B cell (primary cell): ENCODE measurements at regions not wholly inside any gene's neighbourhood (a gene's known extent, or its start where the extent isn't known, plus 50 kb on each side); places are given as distances from the start of the nearest gene placed in this dataset.

Experiments used
- EZH2 ChIP-seq: IDR thresholded peaks from 2 replicates; pipeline ENCODE4 v1.6.1; 2012; ENCODE audit warnings: borderline replicate concordance, low read depth, mild to moderate bottlenecking, moderate library complexity, low read length; ENCODE audit not compliant: insufficient read depth, poor library complexity, severe bottlenecking
- TF ChIP-seq, protein P1 (sequence below): fragments of 200-600 bp; IDR thresholded peaks from one replicate; pipeline ENCODE4 v1.8.0; 2022; ENCODE audit warnings: antibody characterized with exemption, mild to moderate bottlenecking

DNA sequence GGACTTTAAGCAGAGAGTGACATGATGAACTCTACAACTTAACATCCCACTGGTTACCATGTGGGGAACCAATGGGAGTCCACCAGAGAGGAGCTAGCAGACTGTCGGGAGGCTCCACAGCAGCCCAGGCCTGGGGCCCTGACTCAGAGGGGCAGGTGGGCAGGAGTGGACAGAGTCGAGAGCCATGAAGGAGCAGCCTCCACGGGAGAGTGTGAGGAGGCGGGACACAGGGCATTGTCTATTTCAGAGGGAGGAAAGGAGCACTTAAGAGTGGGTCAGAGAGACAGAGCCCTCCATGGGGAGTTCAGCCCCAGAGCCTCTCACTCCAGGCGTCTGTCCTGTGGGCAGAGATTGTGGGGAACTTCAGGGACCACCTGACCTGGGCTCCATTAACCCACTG lies 118.7 kb downstream of the CYP26B1 start:
- TF ChIP-seq, protein P1, sequence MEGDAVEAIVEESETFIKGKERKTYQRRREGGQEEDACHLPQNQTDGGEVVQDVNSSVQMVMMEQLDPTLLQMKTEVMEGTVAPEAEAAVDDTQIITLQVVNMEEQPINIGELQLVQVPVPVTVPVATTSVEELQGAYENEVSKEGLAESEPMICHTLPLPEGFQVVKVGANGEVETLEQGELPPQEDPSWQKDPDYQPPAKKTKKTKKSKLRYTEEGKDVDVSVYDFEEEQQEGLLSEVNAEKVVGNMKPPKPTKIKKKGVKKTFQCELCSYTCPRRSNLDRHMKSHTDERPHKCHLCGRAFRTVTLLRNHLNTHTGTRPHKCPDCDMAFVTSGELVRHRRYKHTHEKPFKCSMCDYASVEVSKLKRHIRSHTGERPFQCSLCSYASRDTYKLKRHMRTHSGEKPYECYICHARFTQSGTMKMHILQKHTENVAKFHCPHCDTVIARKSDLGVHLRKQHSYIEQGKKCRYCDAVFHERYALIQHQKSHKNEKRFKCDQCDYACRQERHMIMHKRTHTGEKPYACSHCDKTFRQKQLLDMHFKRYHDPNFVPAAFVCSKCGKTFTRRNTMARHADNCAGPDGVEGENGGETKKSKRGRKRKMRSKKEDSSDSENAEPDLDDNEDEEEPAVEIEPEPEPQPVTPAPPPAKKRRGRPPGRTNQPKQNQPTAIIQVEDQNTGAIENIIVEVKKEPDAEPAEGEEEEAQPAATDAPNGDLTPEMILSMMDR, result no peak
- no peak for TF ChIP-seq EZH2
